WTC11 (cell line): ENCODE measurements at regions not wholly inside any gene's neighbourhood (a gene's known extent, or its start where the extent isn't known, plus 50 kb on each side); places are given as distances from the start of the nearest gene placed in this dataset.

Source experiments
- ATAC-seq: fragments of 200-7000 bp; cut with Tn5 transposase; 2 replicates; pipeline ENCODE4 v1.10.0; 2021; ENCODE audit warnings: mild to moderate bottlenecking, moderate library complexity
- CTCF ChIA-PET: fragments of 300-600 bp; sonication (Branson Sonifier 250); formaldehyde crosslinking; loops from one replicate; lab custom pipeline; 2021; ENCODE audit warnings: antibody characterized with exemption; lab: Charles Lee
- POLR2A ChIA-PET: fragments of 350-600 bp; sonication (Branson Sonifier 250); formaldehyde crosslinking; loops from one replicate; lab custom pipeline; 2021; ENCODE audit warnings: antibody characterized with exemption; lab: Charles Lee
- DNase-seq: peaks from one replicate; pipeline ENCODE4 v3.0.0; 2021; ENCODE audit warnings: low spot score
- H3K27ac Mint-ChIP-seq: 2 replicates; pipeline ENCODE4 v1.8.0; 2021; ENCODE audit warnings: mixed read lengths
- H3K27me3 Mint-ChIP-seq: 2 replicates; pipeline ENCODE4 v1.8.0; 2021; ENCODE audit warnings: low read depth, mild to moderate bottlenecking, moderate library complexity, mixed read lengths
- H3K36me3 Mint-ChIP-seq: 2 replicates; pipeline ENCODE4 v1.8.0; 2021; ENCODE audit warnings: mixed read lengths
- H3K4me1 Mint-ChIP-seq: 2 replicates; pipeline ENCODE4 v1.8.0; 2022; ENCODE audit warnings: mixed read lengths
- H3K4me3 Mint-ChIP-seq: 2 replicates; pipeline ENCODE4 v1.8.0; 2021; ENCODE audit warnings: mild to moderate bottlenecking, moderate library complexity, mixed read lengths
- H3K9me3 Mint-ChIP-seq: 2 replicates; pipeline ENCODE4 v1.8.0; 2021; ENCODE audit warnings: mixed read lengths
- ATF1 ChIP-seq: sonication (generic); formaldehyde crosslinking; IDR thresholded peaks from 2 replicates; pipeline ENCODE4 v1.8.1; 2023; ENCODE audit warnings: mild to moderate bottlenecking, moderate library complexity, missing genetic modification reagents
- CREM ChIP-seq: sonication (generic); formaldehyde crosslinking; IDR thresholded peaks from 2 replicates; pipeline ENCODE4 v1.8.1; 2022; ENCODE audit warnings: mild to moderate bottlenecking, missing genetic modification reagents, moderate library complexity
- GTF2I ChIP-seq: fragments of 250-450 bp; sonication (Bioruptor Pico); conservative IDR thresholded peaks from 2 replicates; pipeline ENCODE4 v1.4.0; 2021; ENCODE audit warnings: mild to moderate bottlenecking
- NR2C2 ChIP-seq: sonication (generic); formaldehyde crosslinking; IDR thresholded peaks from 2 replicates; pipeline ENCODE4 v1.8.0; 2022; ENCODE audit warnings: mild to moderate bottlenecking, missing genetic modification reagents
- PRRX2 ChIP-seq: fragments of 250-450 bp; sonication (Bioruptor Pico); IDR thresholded peaks from 2 replicates; pipeline ENCODE4 v1.8.0; 2021; ENCODE audit warnings: mild to moderate bottlenecking
- RORB ChIP-seq: fragments of 250-450 bp; sonication (Bioruptor Pico); IDR thresholded peaks from 2 replicates; pipeline ENCODE4 v1.9.0; 2021; ENCODE audit warnings: mild to moderate bottlenecking
- ZNF121 ChIP-seq: sonication (generic); formaldehyde crosslinking; IDR thresholded peaks from 2 replicates; pipeline ENCODE4 v1.8.0; 2023; ENCODE audit warnings: missing genetic modification reagents
- ZNF263 ChIP-seq: sonication (generic); formaldehyde crosslinking; IDR thresholded peaks from 2 replicates; pipeline ENCODE4 v1.8.1; 2022; ENCODE audit warnings: low read depth, mild to moderate bottlenecking, moderate library complexity, missing genetic modification reagents
- ZNF416 ChIP-seq: fragments of 250-450 bp; sonication (Bioruptor Pico); IDR thresholded peaks from 2 replicates; pipeline ENCODE4 v1.9.0; 2021; ENCODE audit warnings: mild to moderate bottlenecking, inconsistent platforms
- ZNF423 ChIP-seq: fragments of 250-450 bp; sonication (Bioruptor Pico); IDR thresholded peaks from 2 replicates; pipeline ENCODE4 v2.1.2; 2022; ENCODE audit warnings: mild to moderate bottlenecking, moderate library complexity
- TF ChIP-seq, protein P1 (sequence below): sonication (generic); formaldehyde crosslinking; IDR thresholded peaks from 2 replicates; pipeline ENCODE4 v1.8.1; 2023; ENCODE audit warnings: mild to moderate bottlenecking, missing genetic modification reagents, borderline replicate concordance
- TF ChIP-seq, protein P2 (sequence below): sonication (generic); formaldehyde crosslinking; IDR thresholded peaks from 2 replicates; pipeline ENCODE4 v1.8.0; 2022; ENCODE audit warnings: missing genetic modification reagents
- TF ChIP-seq, protein P3 (sequence below): fragments of 250-450 bp; sonication (Bioruptor Pico); IDR thresholded peaks from 2 replicates; pipeline ENCODE4 v1.9.0; 2021; ENCODE audit warnings: mild to moderate bottlenecking
- TF ChIP-seq, protein P4 (sequence below): fragments of 250-450 bp; sonication (Bioruptor Pico); IDR thresholded peaks from 2 replicates; pipeline ENCODE4 v1.9.0; 2021; ENCODE audit warnings: mild to moderate bottlenecking, borderline replicate concordance
- TF ChIP-seq, protein P5 (sequence below): sonication (generic); formaldehyde crosslinking; IDR thresholded peaks from 2 replicates; pipeline ENCODE4 v1.8.1; 2023; ENCODE audit warnings: mild to moderate bottlenecking, missing genetic modification reagents, moderate library complexity
- TF ChIP-seq, protein P6 (sequence below): sonication (generic); formaldehyde crosslinking; IDR thresholded peaks from 2 replicates; pipeline ENCODE4 v1.8.1; 2022; ENCODE audit warnings: mild to moderate bottlenecking, missing genetic modification reagents, moderate library complexity, borderline replicate concordance
- TF ChIP-seq, protein P7 (sequence below): sonication (generic); formaldehyde crosslinking; IDR thresholded peaks from 2 replicates; pipeline ENCODE4 v1.8.0; 2023; ENCODE audit warnings: missing genetic modification reagents, mild to moderate bottlenecking, borderline replicate concordance

DNA sequence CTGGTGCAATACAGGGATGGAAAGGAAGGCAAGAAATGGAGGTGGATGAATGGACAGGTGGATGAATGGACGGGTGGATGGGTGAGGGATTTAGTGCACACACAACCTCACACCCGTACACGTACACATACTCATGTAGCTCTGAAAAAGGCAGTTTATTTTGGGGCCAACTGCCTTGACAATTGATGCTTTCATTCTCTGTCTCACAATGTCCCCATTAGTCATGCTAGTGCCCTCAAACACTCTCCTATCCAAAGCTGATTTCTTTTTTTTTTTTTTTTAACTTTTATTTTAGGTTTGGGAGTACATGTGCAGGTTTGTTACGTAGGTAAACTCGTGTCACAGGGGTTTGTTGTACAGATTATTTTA is 495.0 kb downstream of the DMAC1 start (continued):
- TF ChIP-seq, protein P1, sequence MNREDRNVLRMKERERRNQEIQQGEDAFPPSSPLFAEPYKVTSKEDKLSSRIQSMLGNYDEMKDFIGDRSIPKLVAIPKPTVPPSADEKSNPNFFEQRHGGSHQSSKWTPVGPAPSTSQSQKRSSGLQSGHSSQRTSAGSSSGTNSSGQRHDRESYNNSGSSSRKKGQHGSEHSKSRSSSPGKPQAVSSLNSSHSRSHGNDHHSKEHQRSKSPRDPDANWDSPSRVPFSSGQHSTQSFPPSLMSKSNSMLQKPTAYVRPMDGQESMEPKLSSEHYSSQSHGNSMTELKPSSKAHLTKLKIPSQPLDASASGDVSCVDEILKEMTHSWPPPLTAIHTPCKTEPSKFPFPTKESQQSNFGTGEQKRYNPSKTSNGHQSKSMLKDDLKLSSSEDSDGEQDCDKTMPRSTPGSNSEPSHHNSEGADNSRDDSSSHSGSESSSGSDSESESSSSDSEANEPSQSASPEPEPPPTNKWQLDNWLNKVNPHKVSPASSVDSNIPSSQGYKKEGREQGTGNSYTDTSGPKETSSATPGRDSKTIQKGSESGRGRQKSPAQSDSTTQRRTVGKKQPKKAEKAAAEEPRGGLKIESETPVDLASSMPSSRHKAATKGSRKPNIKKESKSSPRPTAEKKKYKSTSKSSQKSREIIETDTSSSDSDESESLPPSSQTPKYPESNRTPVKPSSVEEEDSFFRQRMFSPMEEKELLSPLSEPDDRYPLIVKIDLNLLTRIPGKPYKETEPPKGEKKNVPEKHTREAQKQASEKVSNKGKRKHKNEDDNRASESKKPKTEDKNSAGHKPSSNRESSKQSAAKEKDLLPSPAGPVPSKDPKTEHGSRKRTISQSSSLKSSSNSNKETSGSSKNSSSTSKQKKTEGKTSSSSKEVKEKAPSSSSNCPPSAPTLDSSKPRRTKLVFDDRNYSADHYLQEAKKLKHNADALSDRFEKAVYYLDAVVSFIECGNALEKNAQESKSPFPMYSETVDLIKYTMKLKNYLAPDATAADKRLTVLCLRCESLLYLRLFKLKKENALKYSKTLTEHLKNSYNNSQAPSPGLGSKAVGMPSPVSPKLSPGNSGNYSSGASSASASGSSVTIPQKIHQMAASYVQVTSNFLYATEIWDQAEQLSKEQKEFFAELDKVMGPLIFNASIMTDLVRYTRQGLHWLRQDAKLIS (CRISPR knock-in tag) = no peak

DNA sequence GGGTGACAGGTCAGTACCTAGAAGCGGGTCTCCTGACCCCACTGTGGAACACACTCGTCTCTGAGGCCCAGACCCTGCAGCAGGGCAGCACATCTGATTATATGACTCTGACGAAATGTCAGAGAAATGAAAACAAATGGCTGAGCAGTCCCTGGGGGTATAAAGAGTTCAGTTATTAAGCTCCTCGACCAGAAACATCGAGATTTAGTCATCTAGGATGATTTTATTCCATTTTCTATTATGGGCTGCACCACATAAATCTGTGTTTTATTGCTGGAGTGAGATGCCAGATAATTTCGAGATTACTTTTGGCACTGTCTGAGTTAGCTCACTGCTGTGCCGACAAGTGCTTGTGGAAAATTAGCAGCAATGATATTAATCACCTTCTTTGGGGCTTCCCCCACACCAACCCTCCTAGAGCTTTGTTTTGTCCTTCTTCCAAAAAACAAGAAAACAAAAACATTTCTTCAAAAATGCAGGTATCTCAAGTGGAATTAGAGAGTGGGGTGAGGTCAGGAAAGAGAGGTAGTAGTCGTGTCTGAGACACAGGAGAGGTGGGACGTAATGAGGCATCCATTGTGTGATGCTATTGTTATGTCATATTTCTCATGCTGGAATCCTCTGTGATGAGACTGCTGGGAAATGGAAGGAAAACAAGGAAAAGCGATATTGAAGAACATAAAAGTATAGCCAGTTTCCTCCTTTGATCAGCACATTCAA is 495.5 kb downstream of the DMAC1 start:
- ATAC-seq (no peak), DNase-seq (no peak)
- Mint-ChIP-seq H3K4me1 (no peaks in the 10 kb centered on the region), H3K27ac (no peak overlapping the region), H3K27me3 (no peaks in the 10 kb centered on the region; the same call in 1 of the 2 replicates), H3K4me3 (no peak overlapping the region), H3K36me3 (peaks cover 17% of the 10 kb centered on the region), H3K9me3 (peaks cover 29% of the 10 kb centered on the region)
- CTCF ChIA-PET = interaction anchor here (0.6 kb wide), 1 partner anchor 21 kb away, joined by 3 read pairs; no protein-coding TSS in a partner anchor
- POLR2A ChIA-PET = no interaction called here
- TF ChIP-seq ZNF121 (CRISPR knock-in tag) (no peak), GTF2I (CRISPR knock-in tag) (no peak), CREM (CRISPR knock-in tag) (no peak), NR2C2 (CRISPR knock-in tag) (no peak), ZNF416 (CRISPR knock-in tag) (no peak), ZNF263 (CRISPR knock-in tag) (no peak), RORB (CRISPR knock-in tag) (no peak), ZNF423 (no peak), PRRX2 (no peak), ATF1 (no peak)
- TF ChIP-seq, protein P2, sequence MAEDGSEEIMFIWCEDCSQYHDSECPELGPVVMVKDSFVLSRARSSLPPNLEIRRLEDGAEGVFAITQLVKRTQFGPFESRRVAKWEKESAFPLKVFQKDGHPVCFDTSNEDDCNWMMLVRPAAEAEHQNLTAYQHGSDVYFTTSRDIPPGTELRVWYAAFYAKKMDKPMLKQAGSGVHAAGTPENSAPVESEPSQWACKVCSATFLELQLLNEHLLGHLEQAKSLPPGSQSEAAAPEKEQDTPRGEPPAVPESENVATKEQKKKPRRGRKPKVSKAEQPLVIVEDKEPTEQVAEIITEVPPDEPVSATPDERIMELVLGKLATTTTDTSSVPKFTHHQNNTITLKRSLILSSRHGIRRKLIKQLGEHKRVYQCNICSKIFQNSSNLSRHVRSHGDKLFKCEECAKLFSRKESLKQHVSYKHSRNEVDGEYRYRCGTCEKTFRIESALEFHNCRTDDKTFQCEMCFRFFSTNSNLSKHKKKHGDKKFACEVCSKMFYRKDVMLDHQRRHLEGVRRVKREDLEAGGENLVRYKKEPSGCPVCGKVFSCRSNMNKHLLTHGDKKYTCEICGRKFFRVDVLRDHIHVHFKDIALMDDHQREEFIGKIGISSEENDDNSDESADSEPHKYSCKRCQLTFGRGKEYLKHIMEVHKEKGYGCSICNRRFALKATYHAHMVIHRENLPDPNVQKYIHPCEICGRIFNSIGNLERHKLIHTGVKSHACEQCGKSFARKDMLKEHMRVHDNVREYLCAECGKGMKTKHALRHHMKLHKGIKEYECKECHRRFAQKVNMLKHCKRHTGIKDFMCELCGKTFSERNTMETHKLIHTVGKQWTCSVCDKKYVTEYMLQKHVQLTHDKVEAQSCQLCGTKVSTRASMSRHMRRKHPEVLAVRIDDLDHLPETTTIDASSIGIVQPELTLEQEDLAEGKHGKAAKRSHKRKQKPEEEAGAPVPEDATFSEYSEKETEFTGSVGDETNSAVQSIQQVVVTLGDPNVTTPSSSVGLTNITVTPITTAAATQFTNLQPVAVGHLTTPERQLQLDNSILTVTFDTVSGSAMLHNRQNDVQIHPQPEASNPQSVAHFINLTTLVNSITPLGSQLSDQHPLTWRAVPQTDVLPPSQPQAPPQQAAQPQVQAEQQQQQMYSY = no peak
- TF ChIP-seq, protein P3, sequence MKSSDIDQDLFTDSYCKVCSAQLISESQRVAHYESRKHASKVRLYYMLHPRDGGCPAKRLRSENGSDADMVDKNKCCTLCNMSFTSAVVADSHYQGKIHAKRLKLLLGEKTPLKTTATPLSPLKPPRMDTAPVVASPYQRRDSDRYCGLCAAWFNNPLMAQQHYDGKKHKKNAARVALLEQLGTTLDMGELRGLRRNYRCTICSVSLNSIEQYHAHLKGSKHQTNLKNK (CRISPR knock-in tag) = no peak
- TF ChIP-seq, protein P4, sequence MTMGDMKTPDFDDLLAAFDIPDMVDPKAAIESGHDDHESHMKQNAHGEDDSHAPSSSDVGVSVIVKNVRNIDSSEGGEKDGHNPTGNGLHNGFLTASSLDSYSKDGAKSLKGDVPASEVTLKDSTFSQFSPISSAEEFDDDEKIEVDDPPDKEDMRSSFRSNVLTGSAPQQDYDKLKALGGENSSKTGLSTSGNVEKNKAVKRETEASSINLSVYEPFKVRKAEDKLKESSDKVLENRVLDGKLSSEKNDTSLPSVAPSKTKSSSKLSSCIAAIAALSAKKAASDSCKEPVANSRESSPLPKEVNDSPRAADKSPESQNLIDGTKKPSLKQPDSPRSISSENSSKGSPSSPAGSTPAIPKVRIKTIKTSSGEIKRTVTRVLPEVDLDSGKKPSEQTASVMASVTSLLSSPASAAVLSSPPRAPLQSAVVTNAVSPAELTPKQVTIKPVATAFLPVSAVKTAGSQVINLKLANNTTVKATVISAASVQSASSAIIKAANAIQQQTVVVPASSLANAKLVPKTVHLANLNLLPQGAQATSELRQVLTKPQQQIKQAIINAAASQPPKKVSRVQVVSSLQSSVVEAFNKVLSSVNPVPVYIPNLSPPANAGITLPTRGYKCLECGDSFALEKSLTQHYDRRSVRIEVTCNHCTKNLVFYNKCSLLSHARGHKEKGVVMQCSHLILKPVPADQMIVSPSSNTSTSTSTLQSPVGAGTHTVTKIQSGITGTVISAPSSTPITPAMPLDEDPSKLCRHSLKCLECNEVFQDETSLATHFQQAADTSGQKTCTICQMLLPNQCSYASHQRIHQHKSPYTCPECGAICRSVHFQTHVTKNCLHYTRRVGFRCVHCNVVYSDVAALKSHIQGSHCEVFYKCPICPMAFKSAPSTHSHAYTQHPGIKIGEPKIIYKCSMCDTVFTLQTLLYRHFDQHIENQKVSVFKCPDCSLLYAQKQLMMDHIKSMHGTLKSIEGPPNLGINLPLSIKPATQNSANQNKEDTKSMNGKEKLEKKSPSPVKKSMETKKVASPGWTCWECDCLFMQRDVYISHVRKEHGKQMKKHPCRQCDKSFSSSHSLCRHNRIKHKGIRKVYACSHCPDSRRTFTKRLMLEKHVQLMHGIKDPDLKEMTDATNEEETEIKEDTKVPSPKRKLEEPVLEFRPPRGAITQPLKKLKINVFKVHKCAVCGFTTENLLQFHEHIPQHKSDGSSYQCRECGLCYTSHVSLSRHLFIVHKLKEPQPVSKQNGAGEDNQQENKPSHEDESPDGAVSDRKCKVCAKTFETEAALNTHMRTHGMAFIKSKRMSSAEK = no peak
- TF ChIP-seq, protein P5, sequence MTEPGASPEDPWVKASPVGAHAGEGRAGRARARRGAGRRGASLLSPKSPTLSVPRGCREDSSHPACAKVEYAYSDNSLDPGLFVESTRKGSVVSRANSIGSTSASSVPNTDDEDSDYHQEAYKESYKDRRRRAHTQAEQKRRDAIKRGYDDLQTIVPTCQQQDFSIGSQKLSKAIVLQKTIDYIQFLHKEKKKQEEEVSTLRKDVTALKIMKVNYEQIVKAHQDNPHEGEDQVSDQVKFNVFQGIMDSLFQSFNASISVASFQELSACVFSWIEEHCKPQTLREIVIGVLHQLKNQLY = no peak
- TF ChIP-seq, protein P6, sequence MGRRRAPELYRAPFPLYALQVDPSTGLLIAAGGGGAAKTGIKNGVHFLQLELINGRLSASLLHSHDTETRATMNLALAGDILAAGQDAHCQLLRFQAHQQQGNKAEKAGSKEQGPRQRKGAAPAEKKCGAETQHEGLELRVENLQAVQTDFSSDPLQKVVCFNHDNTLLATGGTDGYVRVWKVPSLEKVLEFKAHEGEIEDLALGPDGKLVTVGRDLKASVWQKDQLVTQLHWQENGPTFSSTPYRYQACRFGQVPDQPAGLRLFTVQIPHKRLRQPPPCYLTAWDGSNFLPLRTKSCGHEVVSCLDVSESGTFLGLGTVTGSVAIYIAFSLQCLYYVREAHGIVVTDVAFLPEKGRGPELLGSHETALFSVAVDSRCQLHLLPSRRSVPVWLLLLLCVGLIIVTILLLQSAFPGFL (CRISPR knock-in tag) = no peak
- TF ChIP-seq, protein P7, sequence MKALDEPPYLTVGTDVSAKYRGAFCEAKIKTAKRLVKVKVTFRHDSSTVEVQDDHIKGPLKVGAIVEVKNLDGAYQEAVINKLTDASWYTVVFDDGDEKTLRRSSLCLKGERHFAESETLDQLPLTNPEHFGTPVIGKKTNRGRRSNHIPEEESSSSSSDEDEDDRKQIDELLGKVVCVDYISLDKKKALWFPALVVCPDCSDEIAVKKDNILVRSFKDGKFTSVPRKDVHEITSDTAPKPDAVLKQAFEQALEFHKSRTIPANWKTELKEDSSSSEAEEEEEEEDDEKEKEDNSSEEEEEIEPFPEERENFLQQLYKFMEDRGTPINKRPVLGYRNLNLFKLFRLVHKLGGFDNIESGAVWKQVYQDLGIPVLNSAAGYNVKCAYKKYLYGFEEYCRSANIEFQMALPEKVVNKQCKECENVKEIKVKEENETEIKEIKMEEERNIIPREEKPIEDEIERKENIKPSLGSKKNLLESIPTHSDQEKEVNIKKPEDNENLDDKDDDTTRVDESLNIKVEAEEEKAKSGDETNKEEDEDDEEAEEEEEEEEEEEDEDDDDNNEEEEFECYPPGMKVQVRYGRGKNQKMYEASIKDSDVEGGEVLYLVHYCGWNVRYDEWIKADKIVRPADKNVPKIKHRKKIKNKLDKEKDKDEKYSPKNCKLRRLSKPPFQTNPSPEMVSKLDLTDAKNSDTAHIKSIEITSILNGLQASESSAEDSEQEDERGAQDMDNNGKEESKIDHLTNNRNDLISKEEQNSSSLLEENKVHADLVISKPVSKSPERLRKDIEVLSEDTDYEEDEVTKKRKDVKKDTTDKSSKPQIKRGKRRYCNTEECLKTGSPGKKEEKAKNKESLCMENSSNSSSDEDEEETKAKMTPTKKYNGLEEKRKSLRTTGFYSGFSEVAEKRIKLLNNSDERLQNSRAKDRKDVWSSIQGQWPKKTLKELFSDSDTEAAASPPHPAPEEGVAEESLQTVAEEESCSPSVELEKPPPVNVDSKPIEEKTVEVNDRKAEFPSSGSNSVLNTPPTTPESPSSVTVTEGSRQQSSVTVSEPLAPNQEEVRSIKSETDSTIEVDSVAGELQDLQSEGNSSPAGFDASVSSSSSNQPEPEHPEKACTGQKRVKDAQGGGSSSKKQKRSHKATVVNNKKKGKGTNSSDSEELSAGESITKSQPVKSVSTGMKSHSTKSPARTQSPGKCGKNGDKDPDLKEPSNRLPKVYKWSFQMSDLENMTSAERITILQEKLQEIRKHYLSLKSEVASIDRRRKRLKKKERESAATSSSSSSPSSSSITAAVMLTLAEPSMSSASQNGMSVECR (CRISPR knock-in tag) = no peak
